ENCODE measurements at regions not wholly inside any gene's neighbourhood (a gene's known extent, or its start where the extent isn't known, plus 50 kb on each side); places are given as distances from the start of the nearest gene placed in this dataset.

DNA sequence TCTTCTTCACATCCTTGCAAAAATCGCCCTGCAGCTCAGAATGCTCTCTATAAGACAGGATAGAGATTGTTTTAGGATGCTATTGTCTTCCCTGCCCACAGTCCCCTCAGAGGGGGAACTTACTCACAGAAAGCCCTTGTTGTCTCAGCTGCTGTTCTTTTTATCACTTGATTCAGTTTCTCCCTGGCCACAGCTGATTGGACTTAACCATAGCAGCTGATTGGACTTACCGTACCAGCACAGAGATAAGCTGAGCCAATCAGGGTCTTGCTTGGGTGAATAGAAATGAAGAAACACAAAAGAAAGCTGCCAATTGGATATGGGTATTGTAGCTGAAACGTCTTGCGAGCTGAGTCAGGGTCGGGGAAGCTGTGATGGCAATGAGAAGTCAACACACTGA is 194.2 kb upstream of the MEX3C start:
- Histone ChIP-seq H4K20me1 (ENCODE audit: insufficient read depth) (no peaks in the 10 kb centered on the region), H3K27me3 (ENCODE audit: insufficient read depth, low read length) (peaks cover 6% of the 10 kb centered on the region; the same call in 1 of the 2 replicates), H3K4me3 (replicated peaks in 1 of 2; ENCODE audit: low read depth in 1 of 2, low read length in 2 of 2) (no peak overlapping the region), H3K79me2 (ENCODE audit: insufficient read depth, low read length) (no peaks in the 10 kb centered on the region), H2AFZ (ENCODE audit: low read depth, low read length, poor library complexity, severe bottlenecking) (no peak overlapping the region), H3K27ac (ENCODE audit: low read depth, low read length) (no peak overlapping the region), H3K4me2 (ENCODE audit: low read length) (no peak overlapping the region), H3K36me3 (ENCODE audit: control insufficient read depth in 1 of 2, insufficient read depth in 2 of 2, low read length in 2 of 2) (no peaks in the 10 kb centered on the region), H3K9me3 (ENCODE audit: control insufficient read depth in 1 of 2, insufficient read depth in 1 of 2, low read depth in 1 of 2, low read length in 2 of 2) (no peaks in the 10 kb centered on the region), H3K9me2 (ENCODE audit: insufficient read depth) (no peaks in the 10 kb centered on the region), H3K9ac (ENCODE audit: low read length) (no peak overlapping the region), H3K4me1 (ENCODE audit: control insufficient read depth in 1 of 2, insufficient read depth in 2 of 2, low read length in 2 of 2) (no peaks in the 10 kb centered on the region)
- ChIA-PET POLR2A (no interaction called here), CTCF (no interaction called here), RAD21 (ENCODE audit: low non-redundant PET in 1 of 2, low total read pairs in 2 of 2, uncharacterized antibody in 2 of 2, unreplicated experiment in 2 of 2) (no interaction called here)
- DNase-seq (ENCODE audit: low read depth, low spot score) (no peak), ATAC-seq (no peak)
- TF ChIP-seq RAD21 (IDR thresholded peaks at IDR 0.05; ENCODE audit: low read depth): no peak
- no peak for TF ChIP-seq REST (IDR thresholded peaks at IDR 0.05; ENCODE audit: low read depth)
- no peak for TF ChIP-seq JUND (IDR thresholded peaks at IDR 0.05)
- TF ChIP-seq CEBPB (IDR thresholded peaks at IDR 0.05; ENCODE audit: low read depth): no peak
- TF ChIP-seq FOSL1 (IDR thresholded peaks at IDR 0.05; ENCODE audit: low read depth): no peak
- TF ChIP-seq, protein P1, sequence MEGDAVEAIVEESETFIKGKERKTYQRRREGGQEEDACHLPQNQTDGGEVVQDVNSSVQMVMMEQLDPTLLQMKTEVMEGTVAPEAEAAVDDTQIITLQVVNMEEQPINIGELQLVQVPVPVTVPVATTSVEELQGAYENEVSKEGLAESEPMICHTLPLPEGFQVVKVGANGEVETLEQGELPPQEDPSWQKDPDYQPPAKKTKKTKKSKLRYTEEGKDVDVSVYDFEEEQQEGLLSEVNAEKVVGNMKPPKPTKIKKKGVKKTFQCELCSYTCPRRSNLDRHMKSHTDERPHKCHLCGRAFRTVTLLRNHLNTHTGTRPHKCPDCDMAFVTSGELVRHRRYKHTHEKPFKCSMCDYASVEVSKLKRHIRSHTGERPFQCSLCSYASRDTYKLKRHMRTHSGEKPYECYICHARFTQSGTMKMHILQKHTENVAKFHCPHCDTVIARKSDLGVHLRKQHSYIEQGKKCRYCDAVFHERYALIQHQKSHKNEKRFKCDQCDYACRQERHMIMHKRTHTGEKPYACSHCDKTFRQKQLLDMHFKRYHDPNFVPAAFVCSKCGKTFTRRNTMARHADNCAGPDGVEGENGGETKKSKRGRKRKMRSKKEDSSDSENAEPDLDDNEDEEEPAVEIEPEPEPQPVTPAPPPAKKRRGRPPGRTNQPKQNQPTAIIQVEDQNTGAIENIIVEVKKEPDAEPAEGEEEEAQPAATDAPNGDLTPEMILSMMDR (IDR thresholded peaks at IDR 0.05 in 2 of 3, conservative IDR thresholded peaks at IDR 0.05 in 1 of 3; ENCODE audit: borderline replicate concordance in 1 of 3, insufficient read depth in 1 of 3, low read depth in 2 of 3, low read length in 2 of 3): no peak
- no peak for TF ChIP-seq CBX3 (IDR thresholded peaks at IDR 0.05; ENCODE audit: low read depth)
- TF ChIP-seq EGR1 (IDR thresholded peaks at IDR 0.05; ENCODE audit: low read depth): no peak
- TF ChIP-seq MAX (IDR thresholded peaks at IDR 0.05): no peak
- no peak for TF ChIP-seq EZH2phosphoT487 (IDR thresholded peaks at IDR 0.05; ENCODE audit: borderline replicate concordance)
- TF ChIP-seq SP1 (IDR thresholded peaks at IDR 0.05; ENCODE audit: low read depth): no peak
- TF ChIP-seq YY1 (IDR thresholded peaks at IDR 0.05; ENCODE audit: extremely low read depth, insufficient replicate concordance, low read depth, low read length): no peak
- TF ChIP-seq TCF7L2 (IDR thresholded peaks at IDR 0.05; ENCODE audit: borderline replicate concordance, extremely low read depth, insufficient read depth, insufficient read length): no peak
- no peak for TF ChIP-seq SIN3A (IDR thresholded peaks at IDR 0.05; ENCODE audit: low read depth)
- TF ChIP-seq, protein P2, sequence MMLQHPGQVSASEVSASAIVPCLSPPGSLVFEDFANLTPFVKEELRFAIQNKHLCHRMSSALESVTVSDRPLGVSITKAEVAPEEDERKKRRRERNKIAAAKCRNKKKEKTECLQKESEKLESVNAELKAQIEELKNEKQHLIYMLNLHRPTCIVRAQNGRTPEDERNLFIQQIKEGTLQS (IDR thresholded peaks at IDR 0.05): no peak
- no peak for TF ChIP-seq SRF (IDR thresholded peaks at IDR 0.05; ENCODE audit: low read depth)
- no peak for TF ChIP-seq POLR2AphosphoS5 (IDR thresholded peaks at IDR 0.05; ENCODE audit: low read depth, low read length)
- TF ChIP-seq ZNF274 (IDR thresholded peaks at IDR 0.05; ENCODE audit: low read depth, low read length): no peak
- TF ChIP-seq, protein P3, sequence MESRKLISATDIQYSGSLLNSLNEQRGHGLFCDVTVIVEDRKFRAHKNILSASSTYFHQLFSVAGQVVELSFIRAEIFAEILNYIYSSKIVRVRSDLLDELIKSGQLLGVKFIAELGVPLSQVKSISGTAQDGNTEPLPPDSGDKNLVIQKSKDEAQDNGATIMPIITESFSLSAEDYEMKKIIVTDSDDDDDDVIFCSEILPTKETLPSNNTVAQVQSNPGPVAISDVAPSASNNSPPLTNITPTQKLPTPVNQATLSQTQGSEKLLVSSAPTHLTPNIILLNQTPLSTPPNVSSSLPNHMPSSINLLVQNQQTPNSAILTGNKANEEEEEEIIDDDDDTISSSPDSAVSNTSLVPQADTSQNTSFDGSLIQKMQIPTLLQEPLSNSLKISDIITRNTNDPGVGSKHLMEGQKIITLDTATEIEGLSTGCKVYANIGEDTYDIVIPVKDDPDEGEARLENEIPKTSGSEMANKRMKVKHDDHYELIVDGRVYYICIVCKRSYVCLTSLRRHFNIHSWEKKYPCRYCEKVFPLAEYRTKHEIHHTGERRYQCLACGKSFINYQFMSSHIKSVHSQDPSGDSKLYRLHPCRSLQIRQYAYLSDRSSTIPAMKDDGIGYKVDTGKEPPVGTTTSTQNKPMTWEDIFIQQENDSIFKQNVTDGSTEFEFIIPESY (IDR thresholded peaks at IDR 0.05; ENCODE audit: extremely low read depth, insufficient replicate concordance, low read length): no peak
- no peak for TF ChIP-seq EZH2 (IDR thresholded peaks at IDR 0.05)
- intact Hi-C loops (cut with micrococcal nuclease): no loop called here
- BruUV-seq (replicated peaks): no TSS peak

Measured in HCT116 (cell line).